ENCODE measurements at regions not wholly inside any gene's neighbourhood (a gene's known extent, or its start where the extent isn't known, plus 50 kb on each side); places are given as distances from the start of the nearest gene placed in this dataset.

- no peak for FAIRE-seq
- POLR2A ChIA-PET: no interaction called here
- CTCF ChIA-PET: no interaction called here
- Histone ChIP-seq H3K4me2 (ENCODE audit: insufficient read depth, low read length) (no peak overlapping the region), H3K4me1 (ENCODE audit: control insufficient read depth, extremely low read depth, insufficient read depth, low read length) (no peaks in the 10 kb centered on the region), H3K27me3 (ENCODE audit: control insufficient read depth in 2 of 2, insufficient read depth in 2 of 2, low read length in 2 of 2) (no peaks in the 10 kb centered on the region), H3K79me2 (ENCODE audit: control insufficient read depth, insufficient read depth, low read length) (no peaks in the 10 kb centered on the region), H4K20me1 (replicated peaks; ENCODE audit: control insufficient read depth, extremely low read depth, insufficient read depth, low read length) (no peaks in the 10 kb centered on the region), H2AFZ (ENCODE audit: low read depth, low read length) (no peak overlapping the region), H3K27ac (ENCODE audit: insufficient read depth, low read depth, low read length) (no peak overlapping the region), H3K9me1 (replicated peaks; ENCODE audit: control insufficient read depth, extremely low read depth, insufficient read depth, low read length) (no peaks in the 10 kb centered on the region), H3K9ac (replicated peaks; ENCODE audit: extremely low read depth, insufficient read depth, low read length) (no peak overlapping the region), H3K36me3 (ENCODE audit: control insufficient read depth in 2 of 2, extremely low read depth in 1 of 2, insufficient read depth in 2 of 2, low read length in 2 of 2) (no peaks in the 10 kb centered on the region), H3K4me3 (replicated peaks in 1 of 3; ENCODE audit: insufficient read depth in 1 of 3, low read depth in 1 of 3, low read length in 3 of 3) (no peak overlapping the region), H3K9me3 (replicated peaks; ENCODE audit: control insufficient read depth, insufficient read depth, low read length) (no peaks in the 10 kb centered on the region)
- no TSS peak for BruUV-seq (replicated peaks)
- TF ChIP-seq MAX (IDR thresholded peaks at IDR 0.05; ENCODE audit: insufficient read depth, insufficient read length): no peak
- no peak for TF ChIP-seq POLR2AphosphoS5 (IDR thresholded peaks at IDR 0.05; ENCODE audit: insufficient read depth, low read depth, low read length)
- intact Hi-C loops (cut with micrococcal nuclease): no loop called here
- dilution Hi-C loops (cut with MboI; ENCODE audit: extremely low pct_ligation_motif_present, low sequenced_read_pairs): no loop called here
- DNase-seq (ENCODE audit: low read depth, low spot score): no peak
These were observed 215.9 kb upstream of the STAC start for GRCh38 chr3:36164400-36164799.

- H3K4me2 ChIP-seq (ENCODE audit: insufficient read depth, low read length): no peak overlapping the region
- FAIRE-seq: no peak
- H3K9me1 ChIP-seq (replicated peaks; ENCODE audit: control insufficient read depth, extremely low read depth, insufficient read depth, low read length): no peaks in the 10 kb centered on the region
- no peak overlapping the region for H3K27ac ChIP-seq (ENCODE audit: insufficient read depth, low read depth, low read length)
- H4K20me1 ChIP-seq (replicated peaks; ENCODE audit: control insufficient read depth, extremely low read depth, insufficient read depth, low read length): no peaks in the 10 kb centered on the region
- CTCF ChIA-PET: no interaction called here
- POLR2A ChIA-PET: no interaction called here
- no peak for TF ChIP-seq JUN (IDR thresholded peaks at IDR 0.05; ENCODE audit: borderline replicate concordance, insufficient read depth, insufficient read length, low read depth)
- no peak for TF ChIP-seq POLR2A (IDR thresholded peaks at IDR 0.05; ENCODE audit: low read depth, low read length)
- no peak for TF ChIP-seq GATA2 (IDR thresholded peaks at IDR 0.05; ENCODE audit: insufficient read depth, insufficient read length, low read depth, low read length)
- no TSS peak for BruUV-seq (replicated peaks)
- no peak overlapping the region for H2AFZ ChIP-seq (ENCODE audit: low read depth, low read length)
- no peaks in the 10 kb centered on the region for H3K27me3 ChIP-seq (ENCODE audit: control insufficient read depth in 2 of 2, insufficient read depth in 2 of 2, low read length in 2 of 2)
- H3K9ac ChIP-seq (replicated peaks; ENCODE audit: extremely low read depth, insufficient read depth, low read length): no peak overlapping the region
- H3K4me3 ChIP-seq (replicated peaks in 1 of 3; ENCODE audit: insufficient read depth in 1 of 3, low read depth in 1 of 3, low read length in 3 of 3): no peak overlapping the region
- H3K9me3 ChIP-seq (replicated peaks; ENCODE audit: control insufficient read depth, insufficient read depth, low read length): no peaks in the 10 kb centered on the region
- DNase-seq (ENCODE audit: low read depth, low spot score): no peak
- intact Hi-C loops (cut with micrococcal nuclease): no loop called here
- H3K79me2 ChIP-seq (ENCODE audit: control insufficient read depth, insufficient read depth, low read length): no peaks in the 10 kb centered on the region
- no peaks in the 10 kb centered on the region for H3K4me1 ChIP-seq (ENCODE audit: control insufficient read depth, extremely low read depth, insufficient read depth, low read length)
- dilution Hi-C loops (cut with MboI; ENCODE audit: extremely low pct_ligation_motif_present, low sequenced_read_pairs): no loop called here
- H3K36me3 ChIP-seq (ENCODE audit: control insufficient read depth in 2 of 2, extremely low read depth in 1 of 2, insufficient read depth in 2 of 2, low read length in 2 of 2): no peaks in the 10 kb centered on the region
These were observed 214.6 kb upstream of the STAC start for GRCh38 chr3:36165509-36166290.
